Activated effector memory CD4-positive, alpha-beta T cell treated with anti-CD3 and anti-CD28 coated beads, Interleukin-2, amount 50 U/mL, for 16 hours (primary cell): ENCODE measurements at regions not wholly inside any gene's neighbourhood (a gene's known extent, or its start where the extent isn't known, plus 50 kb on each side); places are given as distances from the start of the nearest gene placed in this dataset.

Experiments used
- DNase-seq: peaks from one replicate; pipeline ENCODE4 v3.0.0-alpha.2; 2020

DNA sequence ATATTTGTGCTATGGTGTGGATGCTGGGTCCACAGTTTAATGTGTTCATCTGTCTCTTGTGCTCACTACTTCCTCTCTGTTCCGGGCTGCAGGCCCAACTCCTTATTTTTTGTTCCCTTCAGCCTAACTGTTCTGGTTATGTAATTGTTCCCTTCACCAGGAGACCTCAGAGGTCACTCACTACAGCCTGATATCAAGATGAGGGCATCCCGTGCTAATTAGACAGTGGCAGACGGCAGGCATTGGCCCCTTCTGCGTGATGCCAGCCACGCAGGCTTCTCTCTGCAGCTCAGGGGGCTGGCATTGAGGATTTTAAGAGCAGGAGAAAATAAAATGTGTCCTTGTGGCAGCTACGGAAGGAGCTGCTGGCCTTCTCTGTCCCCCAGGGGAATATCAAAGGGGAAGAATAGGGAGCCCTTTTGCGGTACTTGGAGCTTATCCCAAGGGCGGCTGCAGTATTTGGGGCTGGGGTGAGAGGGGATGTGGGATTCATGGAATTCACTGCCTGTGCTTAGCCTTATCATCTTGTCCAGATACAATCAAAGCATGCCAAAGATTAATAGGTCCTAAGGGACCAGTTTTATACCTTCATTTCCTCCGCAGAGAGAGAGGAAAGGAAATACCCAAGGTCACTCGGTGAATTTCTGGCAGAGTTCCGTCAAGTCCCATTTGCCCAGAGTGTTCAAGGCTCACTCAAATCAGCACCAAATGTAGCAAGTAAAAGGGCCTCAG, 53.3 kb upstream of the TRIB2 start:
- no peak for DNase-seq

DNA sequence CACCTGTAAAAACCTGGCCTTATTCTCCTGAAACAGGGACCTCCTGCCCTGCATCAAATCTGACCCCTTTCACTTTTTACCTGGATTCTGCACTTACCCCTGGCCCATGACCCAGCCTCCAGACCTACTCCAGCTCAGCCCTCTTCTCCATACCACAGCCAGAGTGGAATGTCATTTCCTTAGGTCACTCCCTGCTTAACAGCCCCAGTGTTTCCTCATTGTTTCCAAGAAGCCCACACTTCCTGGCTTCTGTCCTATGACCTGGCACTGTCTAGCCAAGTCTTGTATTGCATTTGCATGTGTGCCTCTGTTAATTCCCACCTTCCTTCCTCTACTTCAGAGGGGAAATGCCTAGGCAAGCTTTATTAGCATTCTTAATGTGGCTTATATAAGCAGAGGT, 51.4 kb upstream of the TRIB2 start:
- DNase-seq, result no peak

- DNase-seq, result no peak
Measured at GRCh38 chr2:12666445-12666844, 50.3 kb upstream of the TRIB2 start.
